H1 (cell line): ENCODE measurements at regions not wholly inside any gene's neighbourhood (a gene's known extent, or its start where the extent isn't known, plus 50 kb on each side); places are given as distances from the start of the nearest gene placed in this dataset.

Experiments
- CTCF ChIA-PET: fragments of 300-600 bp; sonication (Branson Sonifier 250); formaldehyde crosslinking; loops from one replicate; lab custom pipeline; 2021; ENCODE audit not compliant: partially characterized antibody; lab: Charles Lee
- POLR2A ChIA-PET: fragments of 300-600 bp; sonication (Branson Sonifier 250); formaldehyde crosslinking; loops from one replicate; lab custom pipeline; 2021; ENCODE audit warnings: inconsistent platforms; ENCODE audit not compliant: partially characterized antibody; lab: Charles Lee
- DNase-seq, 2 experiments: peaks; one replicate each; pipeline versions ENCODE4 v3.0.0 to v3.0.0-alpha.2; 2010 to 2022; ENCODE audit warnings: low spot score in 2 of 2, low read depth in 1 of 2, mixed read lengths in 1 of 2
- FAIRE-seq: peaks from 2 replicates; lab custom pipeline; 2011; peaks lifted over from hg19 to GRCh38; lab: Jason Lieb, UNC
- H2AFZ ChIP-seq: 2 replicates; pipeline ENCODE4 v1.8.1; 2012; ENCODE audit warnings: low read length, inconsistent platforms
- H2AK5ac ChIP-seq: 2 replicates; pipeline ENCODE4 v1.6.1; 2013; ENCODE audit warnings: low read depth, low read length
- H2BK120ac ChIP-seq: replicated peaks from 2 replicates; pipeline ENCODE3; 2013; ENCODE audit warnings: low read depth, low read length, inconsistent platforms
- H2BK12ac ChIP-seq: 2 replicates; pipeline ENCODE4 v1.6.1; 2013; ENCODE audit warnings: low read depth, low read length
- H2BK15ac ChIP-seq: 2 replicates; pipeline ENCODE4 v1.6.1; 2013; ENCODE audit warnings: low read length
- H2BK20ac ChIP-seq: 2 replicates; pipeline ENCODE4 v1.6.1; 2013; ENCODE audit warnings: low read length
- H2BK5ac ChIP-seq: 2 replicates; pipeline ENCODE4 v1.6.1; 2013; ENCODE audit warnings: low read depth, low read length
- H3K14ac ChIP-seq: 2 replicates; pipeline ENCODE4 v1.6.1; 2013; ENCODE audit warnings: inconsistent platforms; ENCODE audit not compliant: insufficient read length
- H3K18ac ChIP-seq: 2 replicates; pipeline ENCODE4 v1.6.1; 2013; ENCODE audit warnings: low read length; ENCODE audit errors: extremely low read depth
- H3K23ac ChIP-seq: 2 replicates; pipeline ENCODE4 v1.6.1; 2013; ENCODE audit warnings: inconsistent platforms; ENCODE audit not compliant: insufficient read length
- H3K23me2 ChIP-seq: 2 replicates; pipeline ENCODE4 v1.6.1; 2013; ENCODE audit warnings: low read depth, low read length
- H3K27ac ChIP-seq: 2 replicates; pipeline ENCODE4 v1.6.1; 2011; ENCODE audit warnings: low read depth, low read length, inconsistent platforms
- H3K27me3 ChIP-seq, 4 experiments: replicated peaks in 1 of 4; 1 replicate in 1 of 4; 2 replicates in 3 of 4; pipeline versions ENCODE4 v1.6.1 to v1.8.1; 2011 to 2013; ENCODE audit warnings: low read length in 3 of 4, mild to moderate bottlenecking in 3 of 4, inconsistent platforms in 2 of 4, mixed read lengths in 2 of 4, moderate library complexity in 1 of 4; ENCODE audit not compliant: control insufficient read depth in 3 of 4, insufficient read depth in 3 of 4; ENCODE audit errors: extremely low read depth in 1 of 4
- H3K36me3 ChIP-seq, 4 experiments: 2 replicates each; pipeline versions ENCODE4 v1.6.1 to v1.8.1; 2011 to 2013; ENCODE audit warnings: mild to moderate bottlenecking in 4 of 4, low read length in 3 of 4, moderate library complexity in 2 of 4, control low read depth in 1 of 4, inconsistent platforms in 1 of 4; ENCODE audit not compliant: insufficient read depth in 4 of 4, control insufficient read depth in 2 of 4
- H3K4ac ChIP-seq: replicated peaks from 2 replicates; pipeline ENCODE3; 2013; ENCODE audit warnings: low read length, low read depth, mixed read lengths, inconsistent platforms; ENCODE audit not compliant: insufficient read length
- H3K4me1 ChIP-seq, 4 experiments: replicated peaks in 1 of 4; 1 replicate in 1 of 4; 2 replicates in 3 of 4; pipeline versions ENCODE4 v1.6.1 to v1.8.1; 2011 to 2013; ENCODE audit warnings: low read length in 3 of 4, inconsistent platforms in 2 of 4, mixed read lengths in 1 of 4; ENCODE audit not compliant: insufficient read depth in 4 of 4, control insufficient read depth in 3 of 4
- H3K4me2 ChIP-seq, 2 experiments: 2 replicates each; pipeline versions ENCODE4 v1.6.1 to v1.8.1; 2011 to 2013; ENCODE audit warnings: low read depth in 2 of 2, low read length in 2 of 2, control low read depth in 1 of 2, inconsistent platforms in 1 of 2, mild to moderate bottlenecking in 1 of 2; ENCODE audit not compliant: insufficient read depth in 1 of 2
- H3K4me3 ChIP-seq, 4 experiments: fragments of 200-600, 300-600 bp in 1 of 4; sonication (generic), shearing (Covaris generic), sonication (Bioruptor Twin) in 1 of 4; 2 replicates each; pipeline versions ENCODE4 v1.5.1 to v1.8.1; 2011 to 2016; ENCODE audit warnings: low read length in 4 of 4, low read depth in 3 of 4, control low read depth in 2 of 4, inconsistent platforms in 2 of 4, mild to moderate bottlenecking in 2 of 4, mixed read lengths in 1 of 4, moderate library complexity in 1 of 4; ENCODE audit not compliant: insufficient read depth in 2 of 4; ENCODE audit errors: extremely low read depth in 1 of 4
- H3K56ac ChIP-seq: replicated peaks from 2 replicates; pipeline ENCODE3; 2013; ENCODE audit warnings: low read depth, mild to moderate bottlenecking, mixed read lengths, low read length, inconsistent platforms; ENCODE audit not compliant: insufficient read length
- H3K79me1 ChIP-seq: 2 replicates; pipeline ENCODE4 v1.6.1; 2013; ENCODE audit warnings: low read depth, low read length, control low read depth
- H3K79me2 ChIP-seq, 2 experiments: 2 replicates each; pipeline versions ENCODE4 v1.6.1 to v1.8.1; 2012 to 2013; ENCODE audit warnings: low read length in 2 of 2, mild to moderate bottlenecking in 2 of 2, inconsistent platforms in 1 of 2; ENCODE audit not compliant: insufficient read depth in 2 of 2, control insufficient read depth in 1 of 2
- H3K9ac ChIP-seq, 4 experiments: replicated peaks in 1 of 4; 1 replicate in 1 of 4; 2 replicates in 3 of 4; pipeline versions ENCODE4 v1.6.1 to v1.8.1; 2011 to 2013; ENCODE audit warnings: low read depth in 3 of 4, low read length in 3 of 4, control low read depth in 2 of 4, mild to moderate bottlenecking in 2 of 4, moderate library complexity in 2 of 4, inconsistent platforms in 1 of 4; ENCODE audit errors: extremely low read depth in 1 of 4
- H3K9me3 ChIP-seq, 2 experiments: 2 replicates each; pipeline versions ENCODE4 v1.6.1 to v1.8.1; 2012 to 2013; ENCODE audit warnings: mild to moderate bottlenecking in 2 of 2, moderate library complexity in 2 of 2, control low read depth in 1 of 2, inconsistent platforms in 1 of 2, low read depth in 1 of 2, low read length in 1 of 2, mixed read lengths in 1 of 2; ENCODE audit not compliant: insufficient read depth in 2 of 2
- H4K20me1 ChIP-seq, 2 experiments: replicated peaks in 1 of 2; 2 replicates each; pipeline versions ENCODE3 to v1.8.1; 2011 to 2013; ENCODE audit warnings: inconsistent platforms in 2 of 2, low read length in 2 of 2, mild to moderate bottlenecking in 1 of 2; ENCODE audit not compliant: insufficient read depth in 2 of 2, control insufficient read depth in 1 of 2
- H4K5ac ChIP-seq: 2 replicates; pipeline ENCODE4 v1.6.1; 2013; ENCODE audit warnings: low read length, low read depth, mixed read lengths, inconsistent platforms; ENCODE audit not compliant: insufficient read length
- H4K8ac ChIP-seq: 2 replicates; pipeline ENCODE4 v1.8.0; 2013; ENCODE audit warnings: mild to moderate bottlenecking, moderate library complexity, low read length, inconsistent platforms; ENCODE audit not compliant: insufficient read depth; ENCODE audit errors: extremely low read depth
- H4K91ac ChIP-seq: replicated peaks from 2 replicates; pipeline ENCODE3; 2013; ENCODE audit warnings: low read length, mixed read lengths, inconsistent platforms; ENCODE audit not compliant: insufficient read length
- POLR2A ChIP-seq, 2 experiments: IDR thresholded peaks; 1 replicate in 1 of 2; 2 replicates in 1 of 2; pipeline ENCODE4 v1.6.1; 2011; ENCODE audit warnings: low read depth in 2 of 2, low read length in 2 of 2, mild to moderate bottlenecking in 2 of 2; ENCODE audit errors: control extremely low read depth in 1 of 2
- WGBS, 2 experiments: shearing (Covaris generic) in 1 of 2; methylation state at CpG; one replicate each; pipeline versions ENCODE4 v1.1.6 to v1.1.7; 2013 to 2015; ENCODE audit warnings: low lambda C conversion rate in 2 of 2, mixed read lengths in 2 of 2, inconsistent platforms in 1 of 2, low coverage in 1 of 2, missing lambda C conversion rate in 1 of 2; ENCODE audit not compliant: insufficient replicate concordance in 2 of 2, insufficient coverage in 1 of 2, insufficient read length in 1 of 2; ENCODE audit errors: extremely low coverage in 1 of 2, missing lambda C conversion rate in 1 of 2; 5-methylcytosine and 5-hydroxymethylcytosine counted together

DNA sequence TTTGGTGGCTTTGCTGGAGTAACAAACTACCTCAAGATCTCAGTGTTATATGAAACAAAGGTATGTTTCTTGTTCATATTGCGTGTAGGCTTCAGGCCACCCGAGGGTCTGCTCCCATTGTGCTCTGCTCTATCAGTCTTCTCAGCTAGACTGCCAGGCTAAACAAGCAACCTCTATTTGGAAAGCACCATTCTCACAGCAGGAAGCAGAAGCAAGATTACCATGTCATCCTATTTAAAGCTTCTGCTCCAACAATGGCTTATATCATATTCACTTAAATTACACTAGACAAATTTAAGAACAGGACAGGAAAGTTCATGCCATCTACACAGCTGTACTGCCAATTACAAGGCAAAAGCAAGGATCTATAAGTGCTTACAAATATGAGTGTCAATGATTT is 385.8 kb downstream of the PPARGC1A start:
- Histone ChIP-seq H2BK5ac (no peak overlapping the region), H3K79me1 (no peaks in the 10 kb centered on the region), H3K4me1 (peaks cover 0 to 4% (median 0%) of the 10 kb centered on the region in 4 experiments; a peak in 2 of 7 replicates), H3K23ac (no peak overlapping the region), H2AFZ (no peak overlapping the region), H3K9me3 (no peaks in the 10 kb centered on the region; a peak in 1 of 4 replicates), H3K4ac (no peak overlapping the region), H4K5ac (no peak overlapping the region), H3K4me3 (no peak overlapping the region), H2BK120ac (no peak overlapping the region), H3K18ac (no peak overlapping the region), H3K79me2 (no peaks in the 10 kb centered on the region), H3K9ac (no peak overlapping the region), H3K23me2 (no peaks in the 10 kb centered on the region), H2BK12ac (no peak overlapping the region), H4K20me1 (no peaks in the 10 kb centered on the region), H4K8ac (no peak overlapping the region), H3K27ac (no peak overlapping the region), H4K91ac (no peak overlapping the region), H3K27me3 (no peaks in the 10 kb centered on the region), H2BK20ac (no peak overlapping the region), H3K14ac (no peak overlapping the region), H2BK15ac (no peak overlapping the region), H3K56ac (no peak overlapping the region), H2AK5ac (no peak overlapping the region), H3K36me3 (no peaks in the 10 kb centered on the region), H3K4me2 (no peak overlapping the region)
- WGBS, 2 experiments = 80% methylated on average over 2 of the region's 2 CpGs; no CpG with 5 or more reads in 1 of the 2 experiments
- TF ChIP-seq POLR2A (IDR thresholded peaks at IDR 0.05; ENCODE audit: control extremely low read depth in 1 of 2, low read depth in 2 of 2, low read length in 2 of 2) = no peak
- POLR2A ChIA-PET = no interaction called here
- no peak for FAIRE-seq
- CTCF ChIA-PET = no interaction called here
- DNase-seq = no peak
